Nucleus accumbens (tissue), 56 donors: ENCODE measurements at regions not wholly inside any gene's neighbourhood (a gene's known extent, or its start where the extent isn't known, plus 50 kb on each side); places are given as distances from the start of the nearest gene placed in this dataset.

ENCODE experiments used
- DNase-seq, 56 donors: peaks; one replicate each; lab custom pipeline; 2025; lab: John Stamatoyannopoulos, UW

DNA sequence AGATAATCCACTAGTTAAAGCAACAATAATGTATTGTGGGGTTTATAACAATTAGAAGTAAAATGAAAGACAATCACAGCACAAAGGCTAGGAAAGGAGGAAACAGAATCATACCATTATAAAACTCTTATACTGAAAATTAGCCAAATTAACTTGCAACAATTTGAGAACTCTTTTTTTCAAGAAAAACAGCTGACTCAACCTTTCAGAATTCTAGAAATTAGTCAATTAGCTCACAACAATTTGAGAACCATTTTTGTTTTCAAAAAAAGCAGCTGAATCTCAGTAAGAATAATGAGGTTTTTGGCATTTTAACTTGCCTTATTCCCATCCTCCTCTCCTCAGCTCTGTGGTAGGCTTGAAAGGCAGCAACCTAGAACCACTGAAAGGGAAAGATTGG lies 269.9 kb downstream of the NPR3 start:
- no peak for DNase-seq

DNA sequence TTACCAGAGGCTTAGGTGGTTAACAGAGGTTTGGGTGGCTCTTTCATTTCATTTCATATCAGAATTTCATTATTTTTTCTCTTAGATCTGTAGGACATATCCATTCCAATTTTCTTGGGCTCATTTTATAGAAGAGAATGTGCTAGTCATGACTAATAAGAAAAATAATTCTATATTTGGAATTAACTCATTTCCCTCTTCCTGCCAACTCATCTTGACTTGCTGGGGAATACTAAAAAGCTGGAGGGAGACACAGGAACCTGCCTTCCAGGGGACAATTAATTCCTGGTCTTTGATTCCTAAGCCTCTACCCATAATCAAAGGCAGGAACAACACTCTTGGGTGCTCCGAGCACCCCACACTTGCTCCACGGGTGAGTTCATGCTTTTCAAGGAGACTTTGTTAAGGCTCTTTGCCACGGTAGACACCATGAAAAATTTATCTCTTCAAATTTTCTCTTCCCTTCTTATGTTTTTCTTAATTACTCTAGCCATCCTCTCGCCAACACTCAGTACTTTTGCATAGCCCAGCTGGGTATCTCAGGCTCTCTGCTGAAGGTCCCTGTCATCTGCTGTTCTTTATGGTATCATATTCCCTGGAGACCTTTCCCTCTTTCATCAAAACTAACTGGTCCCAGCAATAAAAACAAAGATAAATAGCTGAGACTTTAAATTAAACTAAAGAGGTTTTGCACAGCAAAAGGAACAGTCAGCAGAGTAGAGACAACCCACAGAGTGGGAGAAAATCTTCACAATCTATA lies 273.9 kb downstream of the NPR3 start:
- no peak for DNase-seq

DNA sequence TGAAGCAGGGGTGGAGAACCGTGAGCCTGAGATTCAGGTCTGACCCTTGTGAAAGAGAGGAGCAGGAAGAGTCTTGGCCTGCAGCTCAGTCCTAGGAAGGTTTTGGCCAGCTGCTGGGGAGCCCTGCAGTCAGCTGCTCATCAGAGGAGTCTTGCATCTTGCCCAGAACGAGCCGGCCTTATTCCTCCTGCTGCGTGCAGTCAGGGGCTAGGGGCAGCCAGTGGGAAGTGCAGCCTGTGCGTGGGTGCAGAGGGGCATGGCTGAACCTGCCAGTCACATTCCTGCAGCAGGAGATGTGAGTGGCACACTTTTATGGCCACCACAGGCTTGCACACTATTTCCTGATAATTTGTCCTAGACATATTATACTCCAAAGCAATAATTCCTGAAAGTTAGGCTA lies 278.7 kb downstream of the NPR3 start:
- no peak for DNase-seq

DNA sequence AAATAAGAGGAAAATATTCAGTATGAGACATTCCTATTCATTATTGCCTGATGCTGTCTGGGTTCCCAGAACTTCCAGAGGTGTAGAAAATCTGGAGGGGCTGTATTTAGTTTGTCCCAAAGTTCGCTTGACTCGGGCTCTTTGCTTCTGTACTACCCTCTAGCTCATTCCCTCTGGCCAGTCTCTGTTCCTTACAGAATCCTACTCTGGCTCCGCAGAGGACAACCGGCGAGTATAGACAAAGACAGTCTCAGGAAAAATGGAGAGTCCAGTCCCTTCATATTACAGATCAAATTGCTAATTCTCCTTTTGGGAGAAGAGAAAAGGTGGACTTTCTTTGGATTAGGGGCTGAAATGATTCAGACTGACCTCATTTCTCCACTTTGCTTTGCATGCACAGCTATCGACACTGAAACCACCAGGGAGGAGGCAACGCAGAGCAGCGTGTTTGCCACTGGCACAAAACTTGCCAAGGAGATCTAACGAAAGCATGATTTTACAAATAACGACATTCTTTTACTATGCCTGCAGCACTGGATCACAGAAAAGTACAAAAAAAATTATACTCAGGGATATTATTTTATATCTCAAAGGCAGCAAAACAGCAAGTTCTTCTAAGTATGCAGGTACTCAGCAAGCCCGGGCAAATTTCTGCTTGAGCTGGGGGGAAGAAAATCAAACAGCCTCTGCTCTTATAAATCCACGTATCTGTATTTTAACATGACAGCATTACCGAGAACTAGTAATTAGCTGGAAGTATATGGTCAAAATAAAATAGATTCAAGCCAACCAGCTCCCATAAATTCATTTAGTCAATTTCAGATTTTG lies 279.7 kb downstream of the NPR3 start:
- no peak for DNase-seq

DNA sequence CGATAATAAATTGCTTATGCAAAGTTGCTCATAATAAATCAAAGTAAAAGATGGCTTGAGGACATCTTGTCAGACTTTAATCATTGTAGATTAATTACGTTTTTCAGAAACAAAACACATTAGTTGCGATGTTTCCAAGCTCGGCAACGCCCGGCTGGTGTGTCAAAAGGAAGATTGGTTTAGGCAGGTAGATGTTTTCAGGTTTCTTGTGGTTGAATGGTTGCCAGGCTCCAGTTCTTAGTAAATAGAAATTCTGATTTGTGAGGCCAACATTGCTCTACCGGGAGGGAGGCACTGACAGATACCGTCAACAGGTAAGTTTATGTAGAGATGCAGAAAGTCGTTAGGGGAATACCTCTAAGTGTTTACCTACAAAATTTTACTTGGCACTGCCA lies 280.3 kb downstream of the NPR3 start:
- DNase-seq, result no peak

DNA sequence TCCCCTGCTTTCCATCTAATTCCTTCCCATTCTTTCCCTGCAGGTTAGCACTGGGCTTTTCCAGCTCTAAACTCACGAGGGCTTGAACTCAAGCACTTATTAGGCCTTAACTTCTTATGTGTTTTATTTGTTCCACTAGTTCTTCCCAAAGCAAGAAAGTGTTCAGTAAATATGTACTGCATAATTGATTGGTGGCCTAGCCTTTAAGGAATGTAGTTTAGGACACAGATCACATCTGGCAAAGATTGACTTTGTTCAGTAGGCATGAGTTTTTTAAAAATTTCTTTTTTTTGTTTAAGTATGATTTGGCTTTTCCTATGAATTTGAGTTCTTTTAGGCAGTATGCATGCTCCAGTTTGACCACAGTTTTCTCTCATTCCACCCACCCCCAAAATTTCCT lies 285.2 kb downstream of the NPR3 start:
- DNase-seq, result no peak

DNA sequence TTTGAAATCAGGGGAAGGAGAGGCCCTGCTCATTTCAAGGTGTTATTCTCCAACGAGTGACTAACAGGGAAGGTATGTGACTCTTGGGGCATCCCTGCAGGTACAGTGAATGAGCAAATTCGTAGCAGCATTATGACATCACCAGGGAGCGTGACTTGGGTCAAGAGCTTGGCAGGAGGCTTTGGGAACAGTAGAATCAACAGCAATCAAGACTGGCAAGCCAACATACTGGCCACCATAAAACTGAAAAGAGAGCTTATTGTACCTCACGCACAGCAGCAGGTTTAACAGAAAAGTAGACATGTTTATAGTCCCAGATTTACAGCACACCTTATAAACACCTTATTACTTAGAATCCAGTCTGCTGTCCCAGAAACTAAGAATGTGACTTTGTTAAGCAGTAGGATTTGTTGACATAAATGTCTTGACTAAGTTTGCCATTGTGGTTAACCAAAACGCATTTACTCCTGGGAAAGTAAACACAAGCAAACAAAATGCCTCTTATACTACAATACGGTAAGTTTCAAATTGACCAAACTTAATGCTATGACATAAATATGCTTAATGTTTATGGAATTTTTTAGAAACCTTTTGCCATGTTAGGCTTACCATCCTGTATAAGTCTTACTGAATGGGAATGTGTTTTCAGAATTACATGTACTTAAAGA lies 297.8 kb downstream of the NPR3 start:
- DNase-seq, result no peak

DNA sequence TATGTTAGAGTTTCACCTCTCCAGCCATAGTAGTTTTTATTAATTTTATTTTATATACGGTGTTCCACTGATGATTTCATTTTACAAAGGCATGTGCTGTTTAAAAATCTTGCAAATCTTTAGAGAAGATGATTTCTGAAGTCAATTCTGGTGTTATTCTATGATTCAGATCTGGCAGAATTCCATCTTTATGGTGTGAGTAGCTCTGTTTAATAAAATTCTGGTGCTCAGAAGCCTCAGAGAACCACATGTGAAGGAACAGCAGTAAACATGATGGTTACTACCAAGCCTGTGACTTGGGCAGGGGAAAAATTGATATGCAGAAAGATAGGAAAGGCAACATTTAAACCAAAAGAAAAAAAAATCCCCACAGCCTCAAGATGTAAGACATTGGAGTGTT lies 299.7 kb downstream of the NPR3 start:
- DNase-seq, result no peak

DNA sequence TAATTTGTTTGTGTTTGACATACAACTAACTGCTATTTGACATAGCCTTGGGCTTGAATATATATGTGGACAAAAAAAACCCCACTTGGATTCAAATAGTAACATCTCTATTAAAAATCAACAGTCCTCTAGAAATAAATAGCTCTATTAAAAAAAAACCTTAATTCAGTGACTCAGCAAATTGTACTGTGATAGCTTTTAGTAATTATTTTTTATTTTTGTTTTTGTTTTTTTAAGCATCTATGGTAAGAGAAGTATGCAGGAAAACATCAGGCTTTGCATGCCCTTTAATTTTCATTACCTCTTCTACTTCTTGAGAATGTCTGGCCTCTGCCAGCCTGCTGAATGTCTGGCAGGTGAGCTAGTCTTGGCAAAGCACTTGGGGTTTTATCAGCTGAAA lies 300.7 kb downstream of the NPR3 start:
- no peak for DNase-seq

DNA sequence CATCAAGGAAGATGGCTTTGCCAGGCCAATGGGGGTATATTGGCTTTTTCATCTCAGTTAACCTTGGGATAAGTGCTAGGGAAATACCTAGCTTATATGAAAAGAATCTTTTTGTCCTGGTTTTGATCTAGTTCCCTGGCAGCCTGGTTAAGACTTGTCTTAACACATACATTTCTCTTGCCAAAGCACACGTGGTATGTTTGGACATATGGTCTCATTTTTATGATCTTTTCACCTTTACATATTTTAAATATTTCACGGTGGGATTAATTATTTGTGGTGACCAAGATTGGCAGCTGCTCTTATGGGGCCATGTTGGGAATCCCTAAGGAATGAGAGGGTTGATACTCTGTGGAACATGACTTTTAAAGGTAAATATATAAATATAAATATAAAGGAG lies 312.5 kb downstream of the NPR3 start:
- no peak for DNase-seq

DNA sequence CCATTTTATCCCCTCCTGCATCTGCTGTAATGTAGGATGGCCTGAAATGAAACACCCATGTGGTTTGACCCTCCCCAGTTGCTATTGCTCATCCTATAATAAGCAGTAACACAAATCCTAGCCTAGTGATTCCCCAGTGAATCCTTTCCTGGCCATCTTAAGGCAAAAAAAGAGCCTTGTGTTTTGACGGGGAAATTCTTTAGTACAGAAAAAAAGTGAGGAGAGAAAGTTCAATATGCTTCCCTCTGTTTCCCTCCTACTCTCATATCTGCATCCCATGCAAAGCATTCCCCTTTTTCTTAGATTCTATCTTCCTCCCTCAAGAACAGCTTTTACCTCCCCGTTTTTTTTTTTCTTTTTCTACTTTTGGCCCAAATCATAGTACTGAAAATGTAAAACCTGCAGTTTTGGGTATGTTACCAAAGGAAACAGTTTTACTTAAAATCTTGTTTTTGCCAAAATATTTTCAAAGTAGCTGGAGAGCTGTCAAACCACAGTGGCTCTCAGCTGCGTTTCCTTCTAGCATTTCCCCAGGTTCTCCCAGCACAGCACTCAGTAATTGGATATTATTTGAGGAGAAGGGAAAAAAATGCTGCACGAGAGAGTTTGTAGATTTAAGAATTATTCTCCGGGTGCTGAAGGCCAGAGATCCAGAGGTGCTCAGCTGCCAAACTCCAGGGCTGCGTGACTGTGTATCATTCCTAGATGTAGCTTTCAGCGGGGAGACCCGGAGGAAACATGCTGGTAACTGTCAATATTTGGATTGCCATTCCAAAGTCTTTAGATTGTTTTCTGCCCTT lies 321.4 kb downstream of the NPR3 start:
- DNase-seq, result no peak

DNA sequence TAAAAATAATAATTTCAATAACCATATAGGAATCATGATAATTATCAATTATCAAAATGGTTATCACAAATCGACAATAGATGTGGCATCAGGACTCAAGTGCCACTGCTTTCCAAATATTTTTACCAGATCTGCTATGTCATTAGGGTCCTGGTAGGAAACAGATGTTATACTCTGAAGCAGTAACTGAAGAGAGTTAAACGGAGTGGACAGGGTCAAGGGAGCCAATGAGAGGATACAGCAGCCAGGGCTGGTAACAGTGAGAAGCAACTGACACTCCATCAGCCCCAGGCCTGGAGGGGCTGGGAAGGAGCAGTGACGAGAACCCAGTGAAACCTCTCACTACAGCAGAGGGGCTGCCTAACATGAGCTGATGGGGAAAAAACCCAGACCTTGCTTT lies 322.4 kb downstream of the NPR3 start:
- DNase-seq, result no peak

DNA sequence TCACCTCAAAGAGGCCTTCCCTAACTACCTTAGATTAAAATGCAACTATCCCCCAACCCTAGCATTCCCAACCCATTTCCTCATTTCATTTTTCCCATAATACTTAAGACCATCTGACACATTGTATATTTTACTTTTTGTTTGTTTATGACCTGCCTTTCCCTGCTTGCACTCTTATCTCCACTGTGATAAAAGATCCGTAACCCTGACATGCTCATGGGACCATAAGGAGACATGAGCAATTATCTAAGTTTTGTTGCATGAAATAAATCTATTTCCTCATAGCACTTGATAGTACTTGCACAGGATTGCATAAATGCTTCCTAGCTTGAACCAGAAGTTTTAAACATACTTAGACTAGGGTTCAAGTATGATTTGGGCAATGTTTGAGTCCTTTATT lies 323.7 kb downstream of the NPR3 start:
- DNase-seq, result no peak

DNA sequence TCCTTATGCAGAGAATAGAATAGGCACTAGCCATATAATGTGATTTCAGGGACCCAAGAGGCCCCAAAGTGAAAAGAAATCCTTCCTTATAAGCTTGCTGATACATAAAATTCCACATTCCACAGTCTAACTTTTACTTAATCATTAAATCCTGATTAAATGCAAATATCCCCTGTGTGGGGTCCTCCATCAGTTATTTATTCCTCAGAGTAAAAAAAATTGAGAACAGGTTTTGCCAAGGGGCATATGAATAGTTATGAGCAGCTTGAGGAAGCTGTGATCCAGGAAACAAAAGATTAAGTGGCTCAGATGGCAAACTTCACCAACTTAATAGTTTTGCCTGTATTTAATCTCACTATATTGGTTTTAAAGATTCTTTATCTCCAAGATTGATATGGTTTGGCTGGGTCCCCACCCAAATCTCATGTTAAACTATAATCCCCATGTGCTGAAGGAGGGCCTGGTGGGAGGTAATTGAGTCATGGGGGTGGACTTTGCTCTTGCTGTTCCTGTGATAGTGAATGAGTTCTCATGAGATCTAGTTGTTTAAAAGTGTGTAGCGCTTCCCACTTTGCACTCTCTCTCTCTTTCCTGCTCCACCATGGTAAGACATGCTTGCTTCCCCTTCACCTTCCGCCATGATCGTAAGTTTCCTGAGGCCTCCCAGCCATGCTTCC lies 324.9 kb downstream of the NPR3 start:
- DNase-seq, result no peak

DNA sequence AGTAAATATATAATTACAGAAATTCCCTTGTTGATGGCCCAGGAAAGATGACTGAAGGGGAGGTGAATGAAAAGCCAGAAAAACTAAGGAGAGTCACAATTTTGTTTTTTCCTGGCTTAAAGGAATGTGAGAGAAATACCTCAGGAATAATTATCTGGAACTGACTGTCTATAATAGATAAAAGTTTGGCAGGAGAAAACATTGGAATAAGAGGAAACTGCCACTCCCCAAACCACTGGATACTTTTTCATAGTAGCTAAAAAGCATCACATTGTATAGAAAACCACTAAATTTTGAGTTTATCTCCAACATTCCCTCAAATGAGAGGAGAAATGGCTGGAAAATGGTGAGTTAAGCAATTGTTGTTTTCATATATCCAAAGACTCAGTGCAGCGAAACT lies 326.0 kb downstream of the NPR3 start:
- DNase-seq, result no peak

DNA sequence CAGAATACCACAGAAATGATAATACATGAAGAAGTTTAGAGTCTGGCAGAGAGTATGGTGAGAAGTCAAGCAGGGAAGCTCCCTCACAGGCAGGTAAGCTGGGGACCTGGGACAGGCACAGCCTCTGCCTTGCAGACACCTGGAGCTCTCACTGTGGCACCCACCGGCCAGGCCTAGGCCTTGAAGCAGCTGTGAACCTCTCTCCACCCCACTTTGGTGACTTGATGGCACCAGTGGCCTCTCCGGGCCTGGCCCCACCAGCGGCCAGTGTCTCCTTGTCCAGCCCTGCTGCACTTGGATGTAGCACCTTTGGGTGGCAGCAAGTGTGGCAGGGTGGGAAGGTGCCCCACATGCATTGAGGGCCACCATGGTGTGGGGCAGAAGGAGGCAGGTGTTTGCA lies 330.5 kb downstream of the NPR3 start:
- no peak for DNase-seq

DNA sequence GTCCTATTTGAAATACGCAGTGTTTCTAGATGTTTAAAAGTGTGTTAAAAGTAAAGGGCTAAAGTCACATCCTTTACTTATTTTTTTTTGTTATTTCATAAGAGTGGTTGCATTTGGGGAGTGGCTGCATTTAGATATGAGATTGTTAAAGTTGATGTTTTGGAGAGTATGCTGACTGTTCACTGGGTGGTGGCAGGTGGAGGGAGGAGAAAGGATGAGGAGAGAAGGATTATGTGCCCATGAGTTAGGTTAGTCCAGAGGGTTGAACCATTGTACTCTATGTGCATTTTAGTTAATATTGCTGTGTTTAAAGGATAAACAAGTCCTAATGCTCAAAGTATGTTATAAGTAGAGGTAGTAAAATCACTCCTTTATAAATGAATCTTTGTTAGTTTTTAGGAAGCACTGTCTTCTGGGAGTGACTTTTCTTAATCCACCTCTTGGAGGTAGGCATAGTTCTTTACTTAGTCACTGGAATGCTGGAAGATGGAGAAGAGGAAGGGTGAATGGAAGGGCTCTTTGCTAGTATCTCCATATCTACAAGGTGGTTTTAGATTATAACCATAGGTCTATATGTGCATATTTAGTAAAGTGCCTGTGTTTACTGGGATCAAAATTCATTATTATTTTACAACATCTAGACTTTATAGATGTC lies 332.3 kb downstream of the NPR3 start:
- no peak for DNase-seq

DNA sequence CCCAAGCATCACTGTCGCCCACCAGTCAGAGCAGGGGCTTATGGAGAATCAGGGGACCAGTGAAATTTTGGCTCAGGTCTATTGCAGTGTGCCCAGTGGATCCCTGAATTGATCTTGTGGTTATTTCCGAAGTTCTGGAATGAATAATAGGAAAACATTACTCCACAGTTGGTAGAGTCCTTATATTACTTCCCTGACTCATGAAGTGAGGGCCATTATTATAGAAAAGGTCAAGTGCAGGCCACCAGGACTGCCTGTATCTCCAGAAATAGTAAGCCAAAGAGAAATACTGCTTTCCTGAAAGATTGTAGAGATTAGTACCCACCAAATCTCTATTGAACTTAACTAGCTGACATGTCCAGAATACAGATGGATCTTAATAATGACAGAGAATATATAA lies 335.0 kb downstream of the NPR3 start:
- no peak for DNase-seq

DNA sequence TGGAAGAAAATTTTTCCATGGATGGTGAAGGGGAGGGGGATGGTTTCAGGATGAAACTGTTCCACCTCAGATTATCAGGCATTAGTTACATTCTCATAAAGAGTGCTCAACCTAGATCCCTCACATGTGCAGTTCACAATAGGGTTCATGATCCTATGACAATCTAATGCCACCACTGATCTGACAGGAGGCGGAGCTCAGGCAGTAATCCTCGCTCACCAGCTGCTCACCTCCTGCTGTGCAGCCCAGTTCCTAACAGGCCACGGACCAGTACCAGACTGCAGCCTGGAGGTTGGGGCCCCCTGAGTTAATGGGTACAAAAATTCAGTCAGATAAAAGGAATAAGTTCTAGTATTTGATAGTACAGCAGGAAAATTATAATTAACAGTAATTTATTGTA lies 337.2 kb downstream of the NPR3 start:
- no peak for DNase-seq

DNA sequence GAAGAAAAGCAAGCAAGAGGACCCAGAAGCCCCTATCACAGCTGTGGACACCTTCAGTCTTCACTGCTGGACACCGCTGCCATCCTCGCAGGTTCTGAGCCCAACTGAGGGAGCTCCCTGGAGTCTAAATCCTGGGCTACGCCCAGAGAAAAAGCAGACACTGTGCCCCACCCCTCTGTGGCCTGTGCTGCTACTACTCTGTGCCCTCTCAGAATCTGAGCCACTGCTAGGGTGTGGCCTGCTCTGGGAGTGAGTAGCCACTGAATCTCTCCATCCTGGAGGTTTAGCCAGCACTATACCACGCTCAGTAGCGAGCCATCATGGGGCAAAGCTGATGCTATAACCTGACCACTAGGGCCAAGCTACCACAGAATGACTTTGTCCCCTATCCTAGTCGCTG lies 338.2 kb downstream of the NPR3 start:
- DNase-seq, result no peak
